DND-41 (cell line): ENCODE measurements at regions not wholly inside any gene's neighbourhood (a gene's known extent, or its start where the extent isn't known, plus 50 kb on each side); places are given as distances from the start of the nearest gene placed in this dataset.

Source experiments
- CTCF ChIP-seq: IDR thresholded peaks from 2 replicates; pipeline ENCODE4 v1.5.1; 2012; ENCODE audit warnings: borderline replicate concordance, low read length, moderate library complexity, mild to moderate bottlenecking; ENCODE audit not compliant: poor library complexity, severe bottlenecking; ENCODE audit errors: extremely low read depth
- EZH2 ChIP-seq: IDR thresholded peaks from 3 replicates; pipeline ENCODE4 v1.6.1; 2012; ENCODE audit warnings: borderline replicate concordance, low read depth, mild to moderate bottlenecking, moderate library complexity, low read length, inconsistent platforms; ENCODE audit not compliant: severe bottlenecking

- TF ChIP-seq EZH2 (no peak), CTCF (no peak)
Measured at GRCh38 chr7:106169821-106170610, 57.9 kb upstream of the SYPL1 start.
